CD4-positive, alpha-beta T cell treated with Interleukin-2 at 100 ng/mL for 4 hours (primary cell): ENCODE measurements at regions not wholly inside any gene's neighbourhood (a gene's known extent, or its start where the extent isn't known, plus 50 kb on each side); places are given as distances from the start of the nearest gene placed in this dataset.
A peak's percentile ranks its signal among the peaks of the same experiment; 100 is the strongest.

Experiments used
- DNase-seq: peaks from one replicate; pipeline ENCODE4 v3.0.0-alpha.2; 2020; ENCODE audit warnings: low spot score

- no peak for DNase-seq
These were observed 68.5 kb downstream of the MRPL36 start for GRCh38 chr5:1731091-1731639.

- no peak for DNase-seq
These were observed 69.2 kb downstream of the MRPL36 start for GRCh38 chr5:1730487-1730847.

- no peak for DNase-seq
These were observed 69.8 kb downstream of the MRPL36 start for GRCh38 chr5:1729641-1730486.

- DNase-seq, result no peak
These were observed 70.8 kb downstream of the MRPL36 start for GRCh38 chr5:1728846-1729245.

GRCh38 chr5:1727571-1727970 is 72.1 kb downstream of the MRPL36 start:
- DNase-seq, result no peak

- no peak for DNase-seq
These were observed 72.7 kb downstream of the MRPL36 start for GRCh38 chr5:1726956-1727355.

- no peak for DNase-seq
These were observed 73.2 kb downstream of the MRPL36 start for GRCh38 chr5:1726469-1726865.

GRCh38 chr5:1725641-1726468 is 73.8 kb downstream of the MRPL36 start:
- DNase-seq, result no peak

GRCh38 chr5:1724822-1725602 is 74.6 kb downstream of the MRPL36 start:
- DNase-seq, result no peak

- DNase-seq, result no peak
These were observed 75.4 kb downstream of the MRPL36 start for GRCh38 chr5:1723957-1724821.

GRCh38 chr5:1723476-1723875 is 76.2 kb downstream of the MRPL36 start:
- no peak for DNase-seq

GRCh38 chr5:1722877-1723276 is 76.8 kb downstream of the MRPL36 start:
- DNase-seq, result no peak

- no peak for DNase-seq
These were observed 79.1 kb downstream of the MRPL36 start for GRCh38 chr5:1720396-1721110.

- DNase-seq, result no peak
These were observed 79.8 kb downstream of the MRPL36 start for GRCh38 chr5:1719860-1720259.

- DNase-seq, result no peak
These were observed 81.0 kb downstream of the MRPL36 start for GRCh38 chr5:1718669-1719068.

GRCh38 chr5:1710091-1710490 is 89.5 kb downstream of the MRPL36 start:
- peak; percentile 32 for DNase-seq

GRCh38 chr5:1709171-1709803 is 90.3 kb downstream of the MRPL36 start:
- no peak for DNase-seq

GRCh38 chr5:1708592-1709141 is 91.0 kb downstream of the MRPL36 start:
- no peak for DNase-seq

GRCh38 chr5:1707467-1707866 is 92.2 kb downstream of the MRPL36 start:
- no peak for DNase-seq

- DNase-seq, result no peak
These were observed 93.2 kb downstream of the MRPL36 start for GRCh38 chr5:1706428-1706827.
